GM12864 (cell line): ENCODE measurements at regions not wholly inside any gene's neighbourhood (a gene's known extent, or its start where the extent isn't known, plus 50 kb on each side); places are given as distances from the start of the nearest gene placed in this dataset.

Experiments
- DNase-seq: peaks from one replicate; pipeline ENCODE4 v3.0.0-alpha.2; 2011; ENCODE audit warnings: low read depth
- H3K4me3 ChIP-seq: 2 replicates; pipeline ENCODE4 v1.5.1; 2011; ENCODE audit warnings: mild to moderate bottlenecking, low read depth, low read length, control low read depth
- TF ChIP-seq, protein P1 (sequence below): IDR thresholded peaks from 2 replicates; pipeline ENCODE4 v1.5.1; 2011; ENCODE audit warnings: low read depth, mild to moderate bottlenecking, moderate library complexity, low read length, control low read depth, inconsistent platforms; ENCODE audit errors: missing control alignments

DNA sequence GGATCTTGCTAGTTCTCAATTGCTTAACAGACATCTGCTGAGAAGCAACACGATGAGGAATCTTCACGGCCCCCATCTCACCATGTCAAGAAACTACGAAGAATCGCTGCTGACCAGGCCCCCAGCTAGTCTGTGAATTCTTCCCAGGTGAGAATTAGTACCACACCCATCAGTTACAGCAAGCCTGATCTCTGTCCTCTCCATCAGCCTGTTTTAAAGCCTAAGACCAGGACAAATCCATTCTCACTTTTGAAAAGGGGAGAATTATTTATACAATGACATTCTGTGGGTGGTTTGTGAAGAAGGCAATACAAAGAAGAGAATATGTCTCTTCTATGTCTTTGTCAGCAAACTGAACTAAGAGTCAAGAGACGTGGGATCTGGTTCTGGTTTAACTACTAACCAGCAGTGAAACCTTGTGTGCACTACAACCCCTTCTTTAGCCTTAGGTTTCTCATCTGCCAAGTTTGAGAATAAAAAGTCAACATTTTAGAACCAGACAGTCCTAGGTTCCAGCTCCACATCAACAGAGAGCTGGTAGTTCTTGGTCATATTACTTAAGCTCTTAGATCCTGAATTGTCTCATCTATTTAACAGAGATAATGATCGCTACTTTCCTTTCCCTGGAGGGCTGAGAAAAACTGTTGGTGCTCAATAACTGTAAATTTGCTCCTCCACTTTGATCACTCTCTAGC lies 160.4 kb upstream of the RORA start:
- no peak for DNase-seq
- no peak overlapping the region for H3K4me3 ChIP-seq
- TF ChIP-seq, protein P1, sequence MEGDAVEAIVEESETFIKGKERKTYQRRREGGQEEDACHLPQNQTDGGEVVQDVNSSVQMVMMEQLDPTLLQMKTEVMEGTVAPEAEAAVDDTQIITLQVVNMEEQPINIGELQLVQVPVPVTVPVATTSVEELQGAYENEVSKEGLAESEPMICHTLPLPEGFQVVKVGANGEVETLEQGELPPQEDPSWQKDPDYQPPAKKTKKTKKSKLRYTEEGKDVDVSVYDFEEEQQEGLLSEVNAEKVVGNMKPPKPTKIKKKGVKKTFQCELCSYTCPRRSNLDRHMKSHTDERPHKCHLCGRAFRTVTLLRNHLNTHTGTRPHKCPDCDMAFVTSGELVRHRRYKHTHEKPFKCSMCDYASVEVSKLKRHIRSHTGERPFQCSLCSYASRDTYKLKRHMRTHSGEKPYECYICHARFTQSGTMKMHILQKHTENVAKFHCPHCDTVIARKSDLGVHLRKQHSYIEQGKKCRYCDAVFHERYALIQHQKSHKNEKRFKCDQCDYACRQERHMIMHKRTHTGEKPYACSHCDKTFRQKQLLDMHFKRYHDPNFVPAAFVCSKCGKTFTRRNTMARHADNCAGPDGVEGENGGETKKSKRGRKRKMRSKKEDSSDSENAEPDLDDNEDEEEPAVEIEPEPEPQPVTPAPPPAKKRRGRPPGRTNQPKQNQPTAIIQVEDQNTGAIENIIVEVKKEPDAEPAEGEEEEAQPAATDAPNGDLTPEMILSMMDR: no peak

DNA sequence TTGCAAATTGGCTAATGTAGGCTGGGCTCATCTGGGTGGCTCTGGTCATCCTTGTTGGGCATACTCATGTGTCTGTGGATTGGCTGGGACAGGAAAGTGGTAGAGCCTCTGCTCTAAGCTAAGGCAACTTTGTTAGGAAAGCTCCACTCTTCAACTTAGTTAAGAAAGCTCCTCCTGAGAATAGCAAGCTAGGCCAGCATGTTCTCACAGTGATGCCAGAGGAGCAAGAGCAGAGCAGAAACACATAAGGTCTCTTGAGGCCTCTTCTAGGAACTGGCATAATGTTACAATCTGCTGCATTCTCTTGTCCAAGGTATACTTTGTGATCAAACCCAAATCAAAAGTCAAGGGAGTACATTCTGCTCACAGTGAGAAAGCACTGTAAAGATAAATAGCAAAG lies 158.6 kb upstream of the RORA start:
- TF ChIP-seq, protein P1: no peak
- H3K4me3 ChIP-seq: no peak overlapping the region
- no peak for DNase-seq

DNA sequence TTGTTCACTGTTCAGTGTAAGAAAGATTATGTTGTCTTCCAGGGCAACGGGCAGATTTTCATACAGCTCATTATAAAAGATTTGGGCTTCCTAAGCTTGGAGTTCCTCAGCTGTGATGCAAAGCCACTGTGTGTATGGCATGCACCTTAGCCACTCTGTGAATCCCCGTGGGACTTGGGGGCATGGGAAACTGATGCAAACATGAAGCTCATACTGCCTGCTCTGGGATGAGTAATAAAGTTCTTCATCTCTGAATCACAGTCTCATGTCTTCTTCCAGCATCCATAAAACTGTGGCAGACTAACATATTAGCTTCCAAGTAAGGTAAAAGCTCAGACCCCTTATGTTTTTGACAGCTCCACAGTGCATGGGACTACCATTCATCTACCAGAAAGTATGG lies 154.3 kb upstream of the RORA start:
- TF ChIP-seq, protein P1: no peak
- no peak overlapping the region for H3K4me3 ChIP-seq
- no peak for DNase-seq

DNA sequence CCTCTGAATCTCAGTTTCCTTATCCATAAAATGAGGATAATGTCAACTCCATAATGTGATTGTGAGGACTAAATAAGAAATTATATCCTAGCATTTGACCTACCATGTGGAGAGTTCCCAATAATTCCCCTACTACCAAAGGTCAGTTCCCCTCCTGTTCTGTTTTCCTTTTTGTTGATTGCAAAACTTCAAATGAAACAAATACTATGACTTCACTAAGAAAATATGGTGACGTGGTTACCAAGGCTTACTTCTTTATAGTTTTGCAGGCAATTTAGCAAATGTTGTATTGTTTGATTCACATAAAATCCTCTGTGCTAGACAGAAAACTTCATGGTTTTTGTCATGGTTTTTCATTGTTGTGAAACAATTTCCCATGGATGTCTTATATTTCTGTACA lies 153.8 kb upstream of the RORA start:
- no peak overlapping the region for H3K4me3 ChIP-seq
- DNase-seq: no peak
- TF ChIP-seq, protein P1: no peak

DNA sequence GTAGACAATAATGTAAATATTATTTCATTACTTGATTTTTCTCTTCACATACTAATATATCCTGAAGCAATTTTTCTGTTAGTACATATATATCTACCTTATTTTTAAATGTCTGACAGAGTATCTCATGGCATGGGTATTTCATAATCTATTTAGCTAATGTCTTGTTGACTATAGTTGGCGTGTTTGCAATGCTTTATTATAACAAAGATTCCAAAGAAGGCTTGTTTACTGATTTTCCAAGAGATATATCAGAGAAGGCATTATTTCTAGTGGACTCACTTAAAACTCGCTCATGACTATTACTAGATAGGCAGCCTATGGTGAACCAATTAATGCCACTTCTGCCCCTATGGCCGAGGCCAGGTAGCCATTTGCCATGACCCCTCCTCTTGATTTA lies 152.4 kb upstream of the RORA start:
- no peak overlapping the region for H3K4me3 ChIP-seq
- TF ChIP-seq, protein P1: no peak
- no peak for DNase-seq

DNA sequence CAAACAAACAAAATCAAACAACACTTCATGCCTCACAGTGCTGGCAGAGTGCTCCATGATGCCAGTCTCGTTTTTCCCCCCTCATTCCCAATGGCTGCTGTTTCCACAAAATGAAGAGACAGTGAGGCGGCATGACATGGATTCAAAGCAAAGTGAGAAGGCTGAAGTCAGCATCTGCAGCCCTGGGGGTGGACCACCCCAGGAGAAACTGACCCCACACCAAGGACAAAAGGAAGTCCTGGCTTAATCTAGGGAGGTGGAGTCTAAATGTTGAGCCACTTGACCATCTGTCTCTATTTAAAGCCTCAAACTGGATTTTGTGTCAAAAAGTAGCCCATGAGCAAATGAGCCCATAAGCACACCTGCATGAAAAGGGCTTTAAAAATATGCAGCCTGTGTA lies 151.2 kb upstream of the RORA start:
- H3K4me3 ChIP-seq: no peak overlapping the region
- TF ChIP-seq, protein P1: no peak
- DNase-seq: no peak

DNA sequence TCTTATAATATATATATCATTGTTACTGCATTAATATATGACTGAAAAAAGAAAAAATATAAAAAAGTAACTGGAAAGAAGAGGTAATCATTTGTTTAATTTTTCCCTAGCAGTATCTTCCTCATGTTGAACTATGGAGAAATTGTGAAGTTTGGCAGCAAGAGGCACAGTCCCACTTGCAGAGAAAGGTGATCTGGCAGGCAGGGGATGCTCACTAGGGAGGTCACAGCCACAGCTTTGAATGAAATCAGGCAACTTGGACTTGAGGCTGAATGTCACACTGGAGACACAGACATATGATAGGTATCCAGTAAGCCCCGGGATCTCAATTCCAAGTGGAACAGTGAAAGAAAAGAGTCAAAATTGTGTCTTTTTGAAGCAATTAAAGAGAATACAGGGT lies 149.9 kb upstream of the RORA start:
- TF ChIP-seq, protein P1: no peak
- no peak overlapping the region for H3K4me3 ChIP-seq
- DNase-seq: no peak
